GM19043 (cell line): ENCODE measurements at regions not wholly inside any gene's neighbourhood (a gene's known extent, or its start where the extent isn't known, plus 50 kb on each side); places are given as distances from the start of the nearest gene placed in this dataset.
"Not testable (repeated sequence)": the region's sequence is repeated elsewhere in the genome, so short reads cannot be mapped to it uniquely, and the experiment has no call there.

ENCODE experiments used
- ATAC-seq: cut with Tn5 transposase; IDR thresholded peaks from one replicate; pipeline ENCODE4 v1.9.1; 2021; ENCODE audit warnings: low read depth; ENCODE audit not compliant: unreplicated experiment

- no peak for ATAC-seq
These were observed 729.0 kb upstream of the NR2F2 start for GRCh38 chr15:95601525-95601924.

GRCh38 chr15:95603802-95604201, 726.7 kb upstream of the NR2F2 start:
- no peak for ATAC-seq

- ATAC-seq, result no peak
These were observed 725.9 kb upstream of the NR2F2 start for GRCh38 chr15:95604634-95605036.

GRCh38 chr15:95605098-95605497, 725.4 kb upstream of the NR2F2 start:
- no peak for ATAC-seq

- no peak for ATAC-seq
These were observed 723.9 kb upstream of the NR2F2 start for GRCh38 chr15:95606551-95606950.

GRCh38 chr15:95608371-95608770, 722.1 kb upstream of the NR2F2 start:
- ATAC-seq, result no peak

GRCh38 chr15:95609096-95609495, 721.4 kb upstream of the NR2F2 start:
- no peak for ATAC-seq

- ATAC-seq, result no peak
These were observed 719.6 kb upstream of the NR2F2 start for GRCh38 chr15:95610945-95611344.

GRCh38 chr15:95615436-95615835, 715.1 kb upstream of the NR2F2 start:
- no peak for ATAC-seq

GRCh38 chr15:95616306-95616705, 714.2 kb upstream of the NR2F2 start:
- ATAC-seq, result no peak

- ATAC-seq, result no peak
These were observed 709.4 kb upstream of the NR2F2 start for GRCh38 chr15:95620934-95621579.

GRCh38 chr15:95622843-95623242, 707.7 kb upstream of the NR2F2 start:
- no peak for ATAC-seq

GRCh38 chr15:95624100-95624499, 706.4 kb upstream of the NR2F2 start:
- ATAC-seq, result no peak

- no peak for ATAC-seq
These were observed 705.7 kb upstream of the NR2F2 start for GRCh38 chr15:95624616-95625361.

GRCh38 chr15:95626501-95627361, 703.8 kb upstream of the NR2F2 start:
- ATAC-seq, result no peak

GRCh38 chr15:95629503-95630168, 700.9 kb upstream of the NR2F2 start:
- no peak for ATAC-seq

- ATAC-seq, result no peak
These were observed 699.8 kb upstream of the NR2F2 start for GRCh38 chr15:95630683-95631082.

GRCh38 chr15:95635666-95636065, 694.8 kb upstream of the NR2F2 start:
- ATAC-seq, result no peak

- ATAC-seq, result no peak
These were observed 694.4 kb upstream of the NR2F2 start for GRCh38 chr15:95636107-95636506.

GRCh38 chr15:95637234-95637633, 693.3 kb upstream of the NR2F2 start:
- ATAC-seq, result not testable (repeated sequence)

- no peak for ATAC-seq
These were observed 691.3 kb upstream of the NR2F2 start for GRCh38 chr15:95639208-95639607.
